GM06990 (cell line): ENCODE measurements at regions not wholly inside any gene's neighbourhood (a gene's known extent, or its start where the extent isn't known, plus 50 kb on each side); places are given as distances from the start of the nearest gene placed in this dataset.

Source experiments
- DNase-seq: peaks from one replicate; pipeline ENCODE4 v3.0.0-alpha.2; 2011; ENCODE audit not compliant: insufficient read length; ENCODE audit errors: extremely low read depth
- H3K27me3 ChIP-seq: replicated peaks from 2 replicates; pipeline ENCODE4 v1.6.0; 2011; ENCODE audit warnings: low read length; ENCODE audit not compliant: control insufficient read depth, insufficient read depth
- H3K36me3 ChIP-seq: 2 replicates; pipeline ENCODE4 v1.5.1; 2011; ENCODE audit warnings: low read length; ENCODE audit not compliant: control insufficient read depth, insufficient read depth
- H3K4me3 ChIP-seq: replicated peaks from 2 replicates; pipeline ENCODE4 v1.5.1; 2011; ENCODE audit warnings: low read depth, mild to moderate bottlenecking, control low read depth, low read length
- CTCF ChIP-seq: IDR thresholded peaks from 2 replicates; pipeline ENCODE4 v1.5.1; 2011; ENCODE audit warnings: low read length, control low read depth, mild to moderate bottlenecking, inconsistent platforms; ENCODE audit not compliant: insufficient read depth, poor library complexity, severe bottlenecking

GRCh38 chr6:11903645-11904044 is 108.5 kb upstream of the HIVEP1 start:
- TF ChIP-seq CTCF: no peak
- no peak overlapping the region for H3K4me3 ChIP-seq
- no peaks in the 10 kb centered on the region for H3K27me3 ChIP-seq
- DNase-seq: no peak
- no peaks in the 10 kb centered on the region for H3K36me3 ChIP-seq

- no peak for DNase-seq
- Histone ChIP-seq H3K36me3 (no peaks in the 10 kb centered on the region), H3K27me3 (no peaks in the 10 kb centered on the region), H3K4me3 (no peak overlapping the region)
- TF ChIP-seq CTCF: no peak
Observed at GRCh38 chr6:11902527-11902926, 109.6 kb upstream of the HIVEP1 start.

GRCh38 chr6:11900662-11901598 is 111.2 kb upstream of the HIVEP1 start:
- H3K27me3 ChIP-seq: no peaks in the 10 kb centered on the region
- no peak for DNase-seq
- no peaks in the 10 kb centered on the region for H3K36me3 ChIP-seq
- TF ChIP-seq CTCF: no peak
- no peak overlapping the region for H3K4me3 ChIP-seq

- no peaks in the 10 kb centered on the region for H3K27me3 ChIP-seq
- no peaks in the 10 kb centered on the region for H3K36me3 ChIP-seq
- no peak for DNase-seq
- H3K4me3 ChIP-seq: no peak overlapping the region
- no peak for TF ChIP-seq CTCF
Observed at GRCh38 chr6:11899645-11900044, 112.5 kb upstream of the HIVEP1 start.

GRCh38 chr6:11894212-11894611 is 115.6 kb upstream of the ADTRP start:
- no peak for TF ChIP-seq CTCF
- DNase-seq: no peak

GRCh38 chr6:11891547-11891946 is 112.9 kb upstream of the ADTRP start:
- Histone ChIP-seq H3K36me3 (no peaks in the 10 kb centered on the region), H3K4me3 (no peak overlapping the region), H3K27me3 (no peaks in the 10 kb centered on the region)
- TF ChIP-seq CTCF: no peak
- DNase-seq: no peak

More at GRCh38 chr6:11894212-11894611, 115.6 kb upstream of the ADTRP start:
- H3K27me3 ChIP-seq: no peaks in the 10 kb centered on the region
- H3K36me3 ChIP-seq: no peaks in the 10 kb centered on the region
- no peak overlapping the region for H3K4me3 ChIP-seq
